ENCODE measurements at regions not wholly inside any gene's neighbourhood (a gene's known extent, or its start where the extent isn't known, plus 50 kb on each side); places are given as distances from the start of the nearest gene placed in this dataset.
"Not testable (repeated sequence)": the region's sequence is repeated elsewhere in the genome, so short reads cannot be mapped to it uniquely, and the experiment has no call there.

DNA sequence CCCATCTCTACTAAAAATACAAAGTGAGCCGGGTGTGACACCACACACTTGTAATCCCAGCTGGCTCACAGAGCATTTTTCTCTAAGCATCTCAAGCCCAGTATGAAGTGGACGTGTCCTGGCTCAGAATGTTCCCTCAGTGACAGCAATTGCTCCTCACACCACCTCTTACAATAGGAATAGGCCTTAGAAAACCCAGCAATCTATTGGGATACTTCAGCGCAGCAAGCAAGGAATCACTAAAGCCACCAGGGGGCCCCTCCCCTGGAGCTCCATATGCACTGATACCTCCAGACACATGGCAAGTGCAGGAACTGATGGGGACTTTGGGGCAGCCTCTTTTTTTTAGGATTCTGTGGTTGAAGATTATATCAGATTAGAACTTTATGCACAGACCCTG lies 82.5 kb upstream of the GOLGA6L6 start:
- DNase-seq (ENCODE audit: low spot score) = not testable (repeated sequence)

- not testable (repeated sequence) for DNase-seq (ENCODE audit: low spot score)
Measured at GRCh38 chr15:20622117-20622516, 80.5 kb upstream of the GOLGA6L6 start.

DNA sequence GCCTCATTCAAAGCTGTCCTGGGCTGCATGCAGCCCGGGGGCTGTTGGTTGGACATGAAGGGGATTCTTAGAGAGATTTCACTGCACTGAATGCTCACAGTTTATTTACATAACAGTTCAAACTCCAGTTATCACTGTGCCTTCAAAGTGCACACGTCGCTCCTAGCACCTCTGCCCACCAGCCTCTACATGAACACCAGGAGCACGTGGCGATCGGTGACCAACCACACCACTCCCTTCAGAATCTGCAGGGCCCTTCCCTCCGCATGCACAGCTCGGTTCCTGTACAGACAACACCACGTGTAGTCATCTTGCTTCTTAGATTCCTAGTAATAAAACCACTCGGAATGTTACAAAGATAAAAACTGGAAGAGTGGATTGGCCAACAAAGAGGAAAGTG lies 72.9 kb upstream of the GOLGA6L6 start:
- DNase-seq (ENCODE audit: low spot score) = not testable (repeated sequence)

DNA sequence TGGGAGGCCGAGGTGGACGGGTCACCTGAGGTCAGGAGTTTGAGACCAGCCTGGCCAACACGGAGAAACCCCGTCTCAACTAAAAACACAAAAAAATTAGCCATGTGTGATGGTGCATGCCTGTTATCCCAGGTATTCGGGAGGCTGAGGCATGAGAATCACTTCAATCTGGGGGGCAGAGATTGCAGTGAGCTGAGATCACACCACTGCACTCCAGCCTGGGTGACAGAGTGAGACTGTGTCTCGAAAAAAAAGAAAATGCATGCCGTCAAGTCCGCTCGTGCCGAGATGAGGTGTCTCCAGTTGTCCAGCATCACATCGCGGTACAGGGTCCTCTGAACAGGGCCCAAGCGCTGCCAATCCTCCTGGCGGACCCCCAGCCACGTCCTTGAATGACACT lies 71.2 kb upstream of the GOLGA6L6 start:
- not testable (repeated sequence) for DNase-seq (ENCODE audit: low spot score)

- DNase-seq (ENCODE audit: low spot score) = not testable (repeated sequence)
Measured at GRCh38 chr15:20612356-20612755, 70.8 kb upstream of the GOLGA6L6 start.

DNA sequence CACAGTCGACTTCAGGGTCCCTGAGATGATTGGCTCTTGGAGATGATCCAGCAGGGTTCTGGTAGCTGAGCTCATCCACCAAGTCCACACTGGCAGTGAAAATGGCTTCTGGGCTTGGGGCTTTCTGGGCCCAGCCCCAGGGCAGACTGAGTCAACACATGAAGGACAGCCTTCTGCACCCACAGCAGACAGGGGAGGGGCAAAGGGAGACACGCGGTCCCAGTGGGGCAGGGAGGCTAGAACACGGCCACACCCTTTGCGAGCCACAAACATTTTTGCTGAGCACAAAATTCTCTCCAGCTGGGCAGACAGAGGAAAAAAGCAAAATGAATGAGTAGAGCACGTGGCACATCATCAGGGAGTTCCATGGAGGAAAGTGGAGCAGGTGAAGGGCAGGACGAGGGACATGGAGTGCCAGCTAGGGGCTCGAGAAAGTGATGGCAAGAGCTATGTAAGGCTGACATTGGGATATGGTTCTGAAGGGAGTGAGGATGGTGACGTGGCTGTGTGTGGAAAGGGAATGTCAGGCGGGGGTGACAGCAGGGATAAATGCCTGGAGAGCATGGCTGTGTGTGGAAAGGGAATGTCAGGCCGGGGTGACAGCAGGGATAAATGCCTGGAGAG lies 70.2 kb upstream of the GOLGA6L6 start:
- not testable (repeated sequence) for DNase-seq (ENCODE audit: low spot score)

GRCh38 chr15:20608179-20608578 lies 66.6 kb upstream of the GOLGA6L6 start:
- DNase-seq (ENCODE audit: low spot score) = not testable (repeated sequence)

GRCh38 chr15:20597245-20597644 lies 55.6 kb upstream of the GOLGA6L6 start:
- not testable (repeated sequence) for DNase-seq (ENCODE audit: low spot score)

DNA sequence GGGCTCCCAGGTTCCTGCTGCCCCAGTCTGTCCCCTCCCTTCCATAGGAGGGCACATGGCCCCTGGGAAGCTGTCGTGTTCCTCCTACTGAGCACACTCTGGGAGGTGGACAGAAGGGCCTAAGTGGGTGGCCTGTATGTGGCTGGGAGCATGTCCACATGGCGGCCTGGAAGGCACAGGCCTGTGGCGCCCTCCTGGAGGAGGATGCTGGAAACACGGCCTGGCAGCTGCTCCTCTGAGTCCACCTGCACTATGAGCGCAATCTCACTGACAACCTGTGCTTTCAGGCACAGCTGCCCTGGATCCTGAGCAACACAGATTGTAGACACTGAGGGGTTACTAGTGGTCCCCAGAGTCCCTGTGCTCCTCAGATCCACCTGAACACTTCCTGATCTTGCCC lies 52.6 kb upstream of the GOLGA6L6 start:
- DNase-seq (ENCODE audit: low spot score) = not testable (repeated sequence)

DNA sequence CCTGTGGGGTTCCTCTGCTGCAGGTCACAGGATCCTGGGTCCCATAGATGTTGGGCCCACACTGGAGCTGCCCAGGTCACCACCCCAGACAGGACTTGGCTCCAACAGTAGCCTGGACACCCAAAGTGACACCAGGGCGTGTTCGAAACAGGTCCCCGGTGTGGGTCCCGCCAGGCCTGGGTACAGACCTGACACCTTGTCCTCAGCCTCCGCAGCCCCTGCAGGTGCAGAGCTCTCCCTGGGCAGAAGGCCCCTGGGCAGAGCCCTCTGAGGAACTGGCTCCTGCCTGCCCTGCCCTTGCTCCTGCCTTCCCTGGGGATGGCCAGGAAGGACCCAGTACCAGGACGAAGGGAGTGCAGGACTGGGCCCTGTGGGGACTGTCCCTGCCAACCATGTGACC lies 50.3 kb upstream of the GOLGA6L6 start:
- not testable (repeated sequence) for DNase-seq (ENCODE audit: low spot score)
